ENCODE measurements at regions not wholly inside any gene's neighbourhood (a gene's known extent, or its start where the extent isn't known, plus 50 kb on each side); places are given as distances from the start of the nearest gene placed in this dataset.

DNA sequence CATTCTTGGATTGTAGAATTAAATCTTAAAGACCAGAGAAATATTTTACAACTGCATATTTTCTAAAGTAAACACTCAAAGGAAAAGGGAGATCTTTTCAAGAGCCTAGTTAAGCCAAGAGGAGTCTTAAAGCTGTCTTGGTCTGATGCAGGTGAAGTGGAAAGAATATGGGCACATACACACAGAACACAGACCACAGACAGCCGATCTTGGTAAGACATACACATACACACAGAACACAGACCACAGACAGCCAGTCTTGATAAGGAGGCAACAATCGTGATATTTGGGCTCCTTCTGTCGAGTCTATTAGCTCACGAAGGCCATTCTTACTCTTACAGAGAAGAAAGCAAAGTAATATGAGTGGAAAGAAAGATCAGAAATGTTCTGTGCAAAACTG is 1153.9 kb upstream of the TMPRSS15 start:
- TF ChIP-seq, protein P1, sequence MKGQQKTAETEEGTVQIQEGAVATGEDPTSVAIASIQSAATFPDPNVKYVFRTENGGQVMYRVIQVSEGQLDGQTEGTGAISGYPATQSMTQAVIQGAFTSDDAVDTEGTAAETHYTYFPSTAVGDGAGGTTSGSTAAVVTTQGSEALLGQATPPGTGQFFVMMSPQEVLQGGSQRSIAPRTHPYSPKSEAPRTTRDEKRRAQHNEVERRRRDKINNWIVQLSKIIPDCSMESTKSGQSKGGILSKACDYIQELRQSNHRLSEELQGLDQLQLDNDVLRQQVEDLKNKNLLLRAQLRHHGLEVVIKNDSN (IDR thresholded peaks at IDR 0.05): no peak
- no peak for TF ChIP-seq YY1 (IDR thresholded peaks at IDR 0.05; ENCODE audit: low read depth)
- no peak for TF ChIP-seq EGR1 (IDR thresholded peaks at IDR 0.05)
- TF ChIP-seq NFIC (IDR thresholded peaks at IDR 0.05): no peak
- no peak for TF ChIP-seq TAF1 (IDR thresholded peaks at IDR 0.05; ENCODE audit: low read depth)
- no peak for TF ChIP-seq CEBPB (IDR thresholded peaks at IDR 0.05)
- no peak for TF ChIP-seq EP300 (IDR thresholded peaks at IDR 0.05; ENCODE audit: borderline replicate concordance)
- TF ChIP-seq, protein P2, sequence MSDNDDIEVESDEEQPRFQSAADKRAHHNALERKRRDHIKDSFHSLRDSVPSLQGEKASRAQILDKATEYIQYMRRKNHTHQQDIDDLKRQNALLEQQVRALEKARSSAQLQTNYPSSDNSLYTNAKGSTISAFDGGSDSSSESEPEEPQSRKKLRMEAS (IDR thresholded peaks at IDR 0.05): no peak
- no peak for TF ChIP-seq RAD21 (IDR thresholded peaks at IDR 0.05; ENCODE audit: low read depth)
- no peak for TF ChIP-seq CREB1 (IDR thresholded peaks at IDR 0.05; ENCODE audit: low read depth)
- TF ChIP-seq, protein P3, sequence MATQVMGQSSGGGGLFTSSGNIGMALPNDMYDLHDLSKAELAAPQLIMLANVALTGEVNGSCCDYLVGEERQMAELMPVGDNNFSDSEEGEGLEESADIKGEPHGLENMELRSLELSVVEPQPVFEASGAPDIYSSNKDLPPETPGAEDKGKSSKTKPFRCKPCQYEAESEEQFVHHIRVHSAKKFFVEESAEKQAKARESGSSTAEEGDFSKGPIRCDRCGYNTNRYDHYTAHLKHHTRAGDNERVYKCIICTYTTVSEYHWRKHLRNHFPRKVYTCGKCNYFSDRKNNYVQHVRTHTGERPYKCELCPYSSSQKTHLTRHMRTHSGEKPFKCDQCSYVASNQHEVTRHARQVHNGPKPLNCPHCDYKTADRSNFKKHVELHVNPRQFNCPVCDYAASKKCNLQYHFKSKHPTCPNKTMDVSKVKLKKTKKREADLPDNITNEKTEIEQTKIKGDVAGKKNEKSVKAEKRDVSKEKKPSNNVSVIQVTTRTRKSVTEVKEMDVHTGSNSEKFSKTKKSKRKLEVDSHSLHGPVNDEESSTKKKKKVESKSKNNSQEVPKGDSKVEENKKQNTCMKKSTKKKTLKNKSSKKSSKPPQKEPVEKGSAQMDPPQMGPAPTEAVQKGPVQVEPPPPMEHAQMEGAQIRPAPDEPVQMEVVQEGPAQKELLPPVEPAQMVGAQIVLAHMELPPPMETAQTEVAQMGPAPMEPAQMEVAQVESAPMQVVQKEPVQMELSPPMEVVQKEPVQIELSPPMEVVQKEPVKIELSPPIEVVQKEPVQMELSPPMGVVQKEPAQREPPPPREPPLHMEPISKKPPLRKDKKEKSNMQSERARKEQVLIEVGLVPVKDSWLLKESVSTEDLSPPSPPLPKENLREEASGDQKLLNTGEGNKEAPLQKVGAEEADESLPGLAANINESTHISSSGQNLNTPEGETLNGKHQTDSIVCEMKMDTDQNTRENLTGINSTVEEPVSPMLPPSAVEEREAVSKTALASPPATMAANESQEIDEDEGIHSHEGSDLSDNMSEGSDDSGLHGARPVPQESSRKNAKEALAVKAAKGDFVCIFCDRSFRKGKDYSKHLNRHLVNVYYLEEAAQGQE (IDR thresholded peaks at IDR 0.05; ENCODE audit: low read depth): no peak
- no peak for TF ChIP-seq TEAD4 (IDR thresholded peaks at IDR 0.05)
- no peak for TF ChIP-seq TCF12 (IDR thresholded peaks at IDR 0.05; ENCODE audit: low read depth)
- TF ChIP-seq ZBTB7A (IDR thresholded peaks at IDR 0.05; ENCODE audit: low read depth): no peak
- no peak for TF ChIP-seq FOXM1 (IDR thresholded peaks at IDR 0.05; ENCODE audit: borderline replicate concordance, low read depth)

DNA sequence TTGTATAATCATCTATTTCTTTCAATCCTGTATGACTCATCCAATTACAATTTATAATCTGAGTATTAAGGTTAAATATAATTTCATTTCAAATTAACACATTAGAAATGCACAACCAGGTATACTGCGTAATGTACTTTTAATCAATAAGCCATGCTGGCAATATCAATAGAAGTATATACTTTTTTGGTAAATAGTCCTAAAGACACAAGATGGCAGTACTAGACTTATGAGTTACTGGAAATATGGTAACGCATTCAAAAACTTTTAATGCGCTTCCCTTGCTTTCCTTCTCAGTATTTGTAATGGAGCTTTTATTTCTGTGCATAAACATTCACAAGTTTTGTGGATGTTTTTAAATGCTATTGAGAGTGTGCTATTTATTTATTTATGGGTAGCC is 1162.0 kb upstream of the TMPRSS15 start:
- no peak for TF ChIP-seq NFIC (IDR thresholded peaks at IDR 0.05)
- TF ChIP-seq CREB1 (IDR thresholded peaks at IDR 0.05; ENCODE audit: low read depth): no peak
- TF ChIP-seq, protein P1 (IDR thresholded peaks at IDR 0.05): no peak
- TF ChIP-seq TEAD4 (IDR thresholded peaks at IDR 0.05): no peak
- no peak for TF ChIP-seq FOXM1 (IDR thresholded peaks at IDR 0.05; ENCODE audit: borderline replicate concordance, low read depth)

DNA sequence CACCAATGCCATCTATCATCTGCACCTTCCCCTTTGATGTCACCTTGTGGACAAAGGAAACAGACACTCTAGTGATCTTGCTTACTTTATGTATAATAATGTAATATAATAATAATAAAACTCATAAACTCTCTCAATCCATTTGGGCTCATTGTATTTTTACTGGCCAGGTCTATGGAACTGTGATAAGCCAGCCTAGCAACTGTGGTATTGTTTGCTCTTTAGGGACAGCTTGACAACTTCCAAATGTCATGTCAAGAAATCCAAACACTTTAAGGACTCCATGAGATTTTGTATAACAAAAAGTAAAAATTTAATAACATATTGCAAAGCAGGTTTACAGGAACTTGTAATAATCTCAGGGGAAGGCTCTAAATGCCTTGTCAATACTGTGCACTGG is 1163.4 kb upstream of the TMPRSS15 start:
- TF ChIP-seq YY1 (IDR thresholded peaks at IDR 0.05; ENCODE audit: low read depth): no peak
- no peak for TF ChIP-seq CEBPB (IDR thresholded peaks at IDR 0.05)
- TF ChIP-seq ZBTB7A (IDR thresholded peaks at IDR 0.05; ENCODE audit: low read depth): no peak
- no peak for TF ChIP-seq TCF12 (IDR thresholded peaks at IDR 0.05; ENCODE audit: low read depth)
- TF ChIP-seq NFIC (IDR thresholded peaks at IDR 0.05): no peak
- TF ChIP-seq, protein P1 (IDR thresholded peaks at IDR 0.05): no peak
- TF ChIP-seq TAF1 (IDR thresholded peaks at IDR 0.05; ENCODE audit: low read depth): no peak

DNA sequence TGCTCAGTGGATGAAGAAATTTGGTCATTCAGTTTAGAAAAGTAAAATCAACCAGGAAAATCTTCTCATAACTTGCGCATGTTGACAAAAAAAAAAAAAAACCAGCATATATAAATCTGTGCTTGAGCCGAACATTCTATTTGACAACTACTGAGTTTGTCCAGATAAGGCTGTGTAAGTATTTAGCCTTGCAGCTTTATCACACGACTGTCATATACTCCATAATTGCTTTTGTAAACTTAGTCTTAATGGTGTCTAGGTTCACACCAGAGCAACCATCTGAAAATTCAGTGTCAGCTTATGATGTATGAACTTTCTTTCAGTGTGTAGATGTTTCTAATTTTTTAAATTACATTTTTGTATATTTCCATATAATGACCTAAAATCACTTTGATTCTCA is 1173.8 kb upstream of the TMPRSS15 start:
- no peak for TF ChIP-seq ZBTB7A (IDR thresholded peaks at IDR 0.05; ENCODE audit: low read depth)

DNA sequence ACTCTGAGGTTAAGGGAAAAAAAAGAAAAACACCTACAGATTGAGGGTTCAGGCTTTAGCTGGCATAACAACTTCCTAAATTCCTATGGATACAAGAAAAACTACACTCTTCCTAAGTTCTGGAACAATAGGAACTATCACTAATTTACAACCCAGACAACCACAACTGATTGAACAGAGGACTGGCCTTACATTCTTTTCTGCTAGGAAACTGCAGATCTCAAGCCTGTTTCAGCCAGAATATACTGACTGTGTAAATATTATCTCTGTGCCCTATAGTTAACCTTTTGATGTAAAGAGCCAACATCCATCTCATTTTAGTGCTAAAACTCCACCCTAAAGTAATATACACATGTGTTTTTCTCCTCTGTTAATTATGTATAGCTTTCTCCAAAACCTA is 1186.5 kb upstream of the TMPRSS15 start:
- TF ChIP-seq TAF1 (IDR thresholded peaks at IDR 0.05; ENCODE audit: low read depth) (no peak), RAD21 (IDR thresholded peaks at IDR 0.05; ENCODE audit: low read depth) (no peak), YY1 (IDR thresholded peaks at IDR 0.05; ENCODE audit: low read depth) (no peak), CREB1 (IDR thresholded peaks at IDR 0.05; ENCODE audit: low read depth) (no peak), TCF12 (IDR thresholded peaks at IDR 0.05; ENCODE audit: low read depth) (no peak), ZBTB7A (IDR thresholded peaks at IDR 0.05; ENCODE audit: low read depth) (no peak), EP300 (IDR thresholded peaks at IDR 0.05; ENCODE audit: borderline replicate concordance) (no peak), CEBPB (IDR thresholded peaks at IDR 0.05) (no peak), NFIC (IDR thresholded peaks at IDR 0.05) (no peak), EGR1 (IDR thresholded peaks at IDR 0.05) (no peak), TEAD4 (IDR thresholded peaks at IDR 0.05) (no peak), FOXM1 (IDR thresholded peaks at IDR 0.05; ENCODE audit: borderline replicate concordance, low read depth) (no peak)
- TF ChIP-seq, protein P1 (IDR thresholded peaks at IDR 0.05): no peak
- TF ChIP-seq, protein P3 (IDR thresholded peaks at IDR 0.05; ENCODE audit: low read depth): no peak
- TF ChIP-seq, protein P2 (IDR thresholded peaks at IDR 0.05): no peak
